ENCODE measurements at regions not wholly inside any gene's neighbourhood (a gene's known extent, or its start where the extent isn't known, plus 50 kb on each side); places are given as distances from the start of the nearest gene placed in this dataset.

- no peak for DNase-seq (ENCODE audit: low spot score)
Measured at GRCh38 chr16:48942996-48943395, 333.0 kb upstream of the N4BP1 start.

GRCh38 chr16:48936811-48937210 is 326.8 kb upstream of the N4BP1 start:
- no peak for DNase-seq (ENCODE audit: low spot score)

GRCh38 chr16:48932216-48932855 is 322.4 kb upstream of the N4BP1 start:
- DNase-seq (ENCODE audit: low spot score): no peak

GRCh38 chr16:48930951-48931553 is 321.1 kb upstream of the N4BP1 start:
- no peak for DNase-seq (ENCODE audit: low spot score)

GRCh38 chr16:48919791-48920190 is 309.8 kb upstream of the N4BP1 start:
- DNase-seq (ENCODE audit: low spot score): no peak

GRCh38 chr16:48918520-48919258 is 308.7 kb upstream of the N4BP1 start:
- DNase-seq (ENCODE audit: low spot score): no peak

- DNase-seq (ENCODE audit: low spot score): peak; percentile 89
Measured at GRCh38 chr16:48916566-48916965, 306.6 kb upstream of the N4BP1 start.

- DNase-seq (ENCODE audit: low spot score): peak; percentile 82
Measured at GRCh38 chr16:48914070-48914469, 304.1 kb upstream of the N4BP1 start.

GRCh38 chr16:48913384-48913783 is 303.4 kb upstream of the N4BP1 start:
- no peak for DNase-seq (ENCODE audit: low spot score)

GRCh38 chr16:48912360-48912759 is 302.4 kb upstream of the N4BP1 start:
- DNase-seq (ENCODE audit: low spot score): no peak

GRCh38 chr16:48911700-48912099 is 301.7 kb upstream of the N4BP1 start:
- peak; percentile 46 for DNase-seq (ENCODE audit: low spot score)

- DNase-seq (ENCODE audit: low spot score): no peak
Measured at GRCh38 chr16:48910214-48910613, 300.2 kb upstream of the N4BP1 start.

- no peak for DNase-seq (ENCODE audit: low spot score)
Measured at GRCh38 chr16:48909231-48909630, 299.3 kb upstream of the N4BP1 start.

GRCh38 chr16:48907906-48908634 is 298.1 kb upstream of the N4BP1 start:
- no peak for DNase-seq (ENCODE audit: low spot score)

- no peak for DNase-seq (ENCODE audit: low spot score)
Measured at GRCh38 chr16:48905632-48906505, 295.9 kb upstream of the N4BP1 start.

GRCh38 chr16:48904333-48904732 is 294.4 kb upstream of the N4BP1 start:
- DNase-seq (ENCODE audit: low spot score): no peak

GRCh38 chr16:48903039-48903438 is 293.1 kb upstream of the N4BP1 start:
- DNase-seq (ENCODE audit: low spot score): no peak

GRCh38 chr16:48901712-48902374 is 291.9 kb upstream of the N4BP1 start:
- no peak for DNase-seq (ENCODE audit: low spot score)

GRCh38 chr16:48899500-48899899 is 289.5 kb upstream of the N4BP1 start:
- peak; percentile 50 for DNase-seq (ENCODE audit: low spot score)

- DNase-seq (ENCODE audit: low spot score): peak; percentile 52
Measured at GRCh38 chr16:48897698-48898205, 287.8 kb upstream of the N4BP1 start.

- no peak for DNase-seq (ENCODE audit: low spot score)
Measured at GRCh38 chr16:48895142-48895541, 285.2 kb upstream of the N4BP1 start.

Measured in cerebellar cortex (tissue), 1 donor.